OCI-LY3 (cell line): ENCODE measurements at regions not wholly inside any gene's neighbourhood (a gene's known extent, or its start where the extent isn't known, plus 50 kb on each side); places are given as distances from the start of the nearest gene placed in this dataset.

Experiments used
- EZH2phosphoT487 ChIP-seq: fragments of 200-600 bp; shearing (Covaris generic); IDR thresholded peaks from 2 replicates; pipeline ENCODE4 v1.6.1; 2018; ENCODE audit warnings: antibody characterized with exemption, mixed run types, low read depth
- TF ChIP-seq, protein P1 (sequence below): fragments of 200-600, 300-600 bp; sonication (generic); IDR thresholded peaks from 2 replicates; pipeline ENCODE4 v1.5.1; 2014; ENCODE audit warnings: antibody characterized with exemption, low read length, low read depth

- TF ChIP-seq, protein P1, sequence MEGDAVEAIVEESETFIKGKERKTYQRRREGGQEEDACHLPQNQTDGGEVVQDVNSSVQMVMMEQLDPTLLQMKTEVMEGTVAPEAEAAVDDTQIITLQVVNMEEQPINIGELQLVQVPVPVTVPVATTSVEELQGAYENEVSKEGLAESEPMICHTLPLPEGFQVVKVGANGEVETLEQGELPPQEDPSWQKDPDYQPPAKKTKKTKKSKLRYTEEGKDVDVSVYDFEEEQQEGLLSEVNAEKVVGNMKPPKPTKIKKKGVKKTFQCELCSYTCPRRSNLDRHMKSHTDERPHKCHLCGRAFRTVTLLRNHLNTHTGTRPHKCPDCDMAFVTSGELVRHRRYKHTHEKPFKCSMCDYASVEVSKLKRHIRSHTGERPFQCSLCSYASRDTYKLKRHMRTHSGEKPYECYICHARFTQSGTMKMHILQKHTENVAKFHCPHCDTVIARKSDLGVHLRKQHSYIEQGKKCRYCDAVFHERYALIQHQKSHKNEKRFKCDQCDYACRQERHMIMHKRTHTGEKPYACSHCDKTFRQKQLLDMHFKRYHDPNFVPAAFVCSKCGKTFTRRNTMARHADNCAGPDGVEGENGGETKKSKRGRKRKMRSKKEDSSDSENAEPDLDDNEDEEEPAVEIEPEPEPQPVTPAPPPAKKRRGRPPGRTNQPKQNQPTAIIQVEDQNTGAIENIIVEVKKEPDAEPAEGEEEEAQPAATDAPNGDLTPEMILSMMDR = no peak
- TF ChIP-seq EZH2phosphoT487 = no peak
Observed at GRCh38 chr20:16864069-16864468, 115.9 kb downstream of the OTOR start.
